HG03280 (cell line): ENCODE measurements at regions not wholly inside any gene's neighbourhood (a gene's known extent, or its start where the extent isn't known, plus 50 kb on each side); places are given as distances from the start of the nearest gene placed in this dataset.
"Not testable (repeated sequence)": the region's sequence is repeated elsewhere in the genome, so short reads cannot be mapped to it uniquely, and the experiment has no call there.

Experiments used
- ATAC-seq: cut with Tn5 transposase; IDR thresholded peaks from one replicate; pipeline ENCODE4 v1.9.1; 2021; ENCODE audit warnings: mild to moderate bottlenecking, moderate library complexity; ENCODE audit not compliant: unreplicated experiment

DNA sequence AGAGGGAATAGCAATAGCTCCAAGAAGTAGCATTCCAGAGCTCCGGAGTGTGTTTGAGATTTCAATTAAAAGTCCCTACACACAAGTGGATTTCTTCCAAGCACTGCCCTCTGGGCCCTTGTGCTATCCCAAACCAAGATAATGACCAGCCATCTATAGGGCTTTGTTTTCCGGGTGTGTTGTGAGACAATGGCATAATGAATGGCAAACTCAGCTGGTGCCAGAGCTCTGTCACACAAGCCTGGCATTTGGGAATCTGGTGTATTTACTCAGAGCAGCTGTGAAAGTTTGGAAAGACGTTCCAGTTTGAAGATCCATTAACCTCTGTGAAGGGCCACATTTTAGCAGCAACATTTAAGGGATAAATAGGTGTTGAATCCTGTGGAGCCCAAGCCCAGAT, 61.2 kb upstream of the TMTC2 start:
- ATAC-seq: no peak

- no peak for ATAC-seq
Observed at GRCh38 chr12:82627799-82628198, 58.9 kb upstream of the TMTC2 start.

GRCh38 chr12:82634495-82635258, 52.0 kb upstream of the TMTC2 start:
- not testable (repeated sequence) for ATAC-seq

- ATAC-seq: no peak
Observed at GRCh38 chr12:82635263-82635662, 51.4 kb upstream of the TMTC2 start.
